BLaER1 treated with 17β-estradiol and CSF1 and Interleukin-3, amounts not matched to agents 10 nM and 100 nM (cell line): ENCODE measurements at regions not wholly inside any gene's neighbourhood (a gene's known extent, or its start where the extent isn't known, plus 50 kb on each side); places are given as distances from the start of the nearest gene placed in this dataset.

Experiments used
- H3K27ac ChIP-seq, 11 experiments: shearing (Covaris generic); formaldehyde crosslinking; 2 replicates each; pipeline ENCODE4 v1.8.1; 2022
- H3K27me3 ChIP-seq, 11 experiments: shearing (Covaris generic); formaldehyde crosslinking; 2 replicates each; pipeline ENCODE4 v1.8.1; 2022
- H3K36me3 ChIP-seq, 11 experiments: shearing (Covaris generic); formaldehyde crosslinking; 2 replicates each; pipeline ENCODE4 v1.8.1; 2022
- H3K4me1 ChIP-seq, 10 experiments: shearing (Covaris generic); formaldehyde crosslinking; 2 replicates each; pipeline ENCODE4 v1.8.1; 2022
- H3K4me2 ChIP-seq, 11 experiments: shearing (Covaris generic); formaldehyde crosslinking; 2 replicates each; pipeline ENCODE4 v1.8.1; 2022
- H3K4me3 ChIP-seq, 10 experiments: shearing (Covaris generic); formaldehyde crosslinking; 2 replicates each; pipeline ENCODE4 v1.8.1; 2022
- H3K9ac ChIP-seq, 11 experiments: shearing (Covaris generic); formaldehyde crosslinking; 2 replicates each; pipeline ENCODE4 v1.8.1; 2022
- H3K9me3 ChIP-seq, 11 experiments: shearing (Covaris generic); formaldehyde crosslinking; replicated peaks in 1 of 11; 2 replicates each; pipeline ENCODE4 v1.8.1; 2022
- H4K20me1 ChIP-seq, 11 experiments: shearing (Covaris generic); formaldehyde crosslinking; 2 replicates each; pipeline ENCODE4 v1.8.1; 2022
- Cebpa-rat ChIP-seq, 11 experiments: shearing (Covaris generic); IDR thresholded peaks; 2 replicates each; pipeline ENCODE4 v1.8.1; 2022

DNA sequence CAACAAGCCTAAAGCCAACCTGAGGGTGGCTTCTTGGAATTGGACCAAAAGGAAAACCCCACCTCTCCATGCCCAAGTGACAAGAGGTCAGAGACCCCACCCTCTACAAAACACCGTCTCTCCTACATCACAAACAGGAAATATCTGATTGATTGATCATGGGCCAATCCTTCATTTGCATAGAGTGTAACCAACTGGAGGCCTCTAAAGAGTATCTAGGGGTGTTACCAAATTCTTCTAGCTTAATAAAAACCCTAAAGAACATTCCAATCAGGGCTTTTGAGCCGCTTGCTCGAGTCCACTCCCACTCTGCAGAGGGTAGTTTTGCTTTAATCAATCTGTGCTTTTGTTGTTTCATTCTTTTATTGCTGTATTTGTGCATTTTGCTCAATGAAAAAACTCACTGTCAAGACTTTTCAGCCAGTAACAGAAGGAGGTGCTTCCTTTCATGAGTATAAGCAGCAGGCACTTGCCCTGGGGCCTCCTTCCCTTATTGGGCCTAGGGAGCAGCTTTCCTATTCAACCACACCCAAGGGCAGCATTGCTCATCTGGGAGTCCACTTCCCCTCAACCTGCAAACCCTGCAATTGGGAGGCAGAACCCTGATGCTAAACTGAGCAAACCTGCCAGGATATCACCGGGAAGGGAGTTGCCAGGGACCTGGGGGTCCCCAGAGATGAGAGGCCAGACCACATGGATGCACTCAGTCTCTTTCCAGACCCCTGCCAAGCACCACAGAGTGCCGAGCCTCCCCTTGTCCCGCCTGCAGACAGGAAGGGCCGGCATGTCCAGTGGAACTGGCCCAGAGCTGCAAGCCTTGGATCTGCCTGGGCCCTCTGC, 154.3 kb upstream of the VSTM2B start:
- no peak overlapping the region for H3K4me2 ChIP-seq
- TF ChIP-seq Cebpa-rat (IDR thresholded peaks at IDR 0.05), result no peak
- H3K9ac ChIP-seq, result no peak overlapping the region
- H3K9me3 ChIP-seq, result no peaks in the 10 kb centered on the region
- no peaks in the 10 kb centered on the region for H3K27me3 ChIP-seq
- H4K20me1 ChIP-seq, result no peaks in the 10 kb centered on the region
- H3K4me3 ChIP-seq, result no peak overlapping the region
- H3K4me1 ChIP-seq, result no peaks in the 10 kb centered on the region
- no peak overlapping the region for H3K27ac ChIP-seq
- H3K36me3 ChIP-seq, result no peaks in the 10 kb centered on the region

DNA sequence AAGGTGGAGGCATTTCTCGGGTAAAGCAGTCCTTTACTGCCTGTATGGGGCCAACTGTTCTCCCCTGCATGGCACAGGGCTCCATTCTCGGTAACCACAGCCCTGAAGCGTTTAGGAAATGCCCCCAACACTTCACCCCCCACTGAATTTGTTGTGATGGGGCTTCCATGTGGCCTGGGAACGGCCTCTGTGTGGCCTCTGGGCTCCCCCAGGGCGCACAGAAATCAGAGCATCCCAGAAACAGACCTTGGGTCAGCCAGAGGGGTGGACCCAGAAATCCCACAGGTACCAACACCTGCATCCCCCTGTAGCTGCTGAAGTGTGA, 153.7 kb upstream of the VSTM2B start:
- Histone ChIP-seq H4K20me1 (no peaks in the 10 kb centered on the region), H3K9me3 (no peaks in the 10 kb centered on the region), H3K27me3 (no peaks in the 10 kb centered on the region), H3K4me1 (no peaks in the 10 kb centered on the region), H3K36me3 (no peaks in the 10 kb centered on the region), H3K4me3 (no peak overlapping the region), H3K27ac (no peak overlapping the region), H3K4me2 (no peak overlapping the region), H3K9ac (no peak overlapping the region)
- TF ChIP-seq Cebpa-rat (IDR thresholded peaks at IDR 0.05), result no peak

DNA sequence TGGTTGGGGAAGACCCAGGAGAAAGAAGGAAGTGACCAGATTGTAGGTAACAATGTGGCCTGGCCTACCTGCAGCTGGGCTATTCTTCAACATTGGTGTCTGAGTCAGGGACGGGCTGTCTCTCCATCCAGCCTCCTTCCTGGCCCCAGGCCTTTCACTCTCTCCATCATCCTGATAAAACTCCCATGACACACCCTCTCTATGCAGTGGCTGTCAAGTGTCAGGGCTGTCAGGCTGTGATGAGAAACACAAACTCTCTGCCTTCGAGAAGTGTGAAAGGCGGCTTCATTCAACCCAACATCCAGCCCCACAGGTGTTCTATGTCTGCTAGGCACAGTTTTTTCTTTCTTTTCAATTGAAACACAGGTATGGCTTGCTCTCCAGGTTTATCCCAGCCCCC, 153.3 kb upstream of the VSTM2B start:
- Histone ChIP-seq H3K4me1 (no peaks in the 10 kb centered on the region), H3K27me3 (no peaks in the 10 kb centered on the region), H3K4me2 (no peak overlapping the region), H3K36me3 (no peaks in the 10 kb centered on the region), H4K20me1 (no peaks in the 10 kb centered on the region), H3K9ac (no peak overlapping the region), H3K9me3 (no peaks in the 10 kb centered on the region), H3K4me3 (no peak overlapping the region), H3K27ac (no peak overlapping the region)
- TF ChIP-seq Cebpa-rat (IDR thresholded peaks at IDR 0.05), result no peak

DNA sequence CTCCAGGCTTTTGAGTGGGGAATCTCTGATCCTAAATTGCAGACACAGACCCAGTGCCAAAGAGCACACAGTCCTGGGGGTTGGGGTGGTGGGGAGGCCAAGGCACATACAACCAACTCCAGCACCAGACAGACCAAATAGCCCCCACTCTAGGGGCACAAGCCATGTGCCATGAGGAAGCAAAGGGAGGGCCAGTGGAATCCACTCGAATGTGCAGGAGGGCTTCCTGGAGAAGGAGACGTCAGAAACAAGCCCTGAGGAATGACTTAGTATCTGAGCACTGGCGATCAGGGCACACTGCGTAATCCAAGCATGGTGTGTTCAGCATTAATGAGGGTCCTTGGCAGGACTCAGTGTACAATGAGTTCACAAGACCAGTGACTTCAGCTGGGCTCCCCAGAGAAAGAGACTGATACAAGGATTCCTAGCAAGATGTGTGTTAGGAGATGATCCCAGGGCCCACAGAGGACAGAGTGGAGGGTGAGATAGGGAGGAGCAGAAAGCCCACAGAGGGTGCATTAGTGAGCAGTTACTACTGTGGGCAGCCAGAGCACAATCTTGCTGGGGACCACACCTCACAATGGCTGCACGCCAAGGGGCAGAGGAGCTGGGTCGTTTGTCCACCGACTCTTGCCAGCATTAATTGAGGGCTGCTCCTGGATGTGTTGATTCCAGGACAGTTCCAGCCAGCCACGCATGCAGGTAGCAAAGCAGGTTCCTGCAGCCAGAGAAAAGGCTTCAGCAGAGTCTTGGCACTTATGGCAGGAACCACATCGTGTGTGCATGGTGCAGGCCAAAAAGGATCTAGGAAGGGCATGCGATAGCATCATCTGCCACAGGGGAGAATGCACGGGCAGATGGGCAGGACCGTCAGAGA, 152.6 kb upstream of the VSTM2B start:
- no peak for TF ChIP-seq Cebpa-rat (IDR thresholded peaks at IDR 0.05)
- no peak overlapping the region for H3K4me2 ChIP-seq
- no peaks in the 10 kb centered on the region for H3K9me3 ChIP-seq
- no peaks in the 10 kb centered on the region for H3K36me3 ChIP-seq
- no peaks in the 10 kb centered on the region for H4K20me1 ChIP-seq
- H3K4me3 ChIP-seq, result no peak overlapping the region
- no peaks in the 10 kb centered on the region for H3K27me3 ChIP-seq
- no peaks in the 10 kb centered on the region for H3K4me1 ChIP-seq
- no peak overlapping the region for H3K27ac ChIP-seq
- H3K9ac ChIP-seq, result no peak overlapping the region

DNA sequence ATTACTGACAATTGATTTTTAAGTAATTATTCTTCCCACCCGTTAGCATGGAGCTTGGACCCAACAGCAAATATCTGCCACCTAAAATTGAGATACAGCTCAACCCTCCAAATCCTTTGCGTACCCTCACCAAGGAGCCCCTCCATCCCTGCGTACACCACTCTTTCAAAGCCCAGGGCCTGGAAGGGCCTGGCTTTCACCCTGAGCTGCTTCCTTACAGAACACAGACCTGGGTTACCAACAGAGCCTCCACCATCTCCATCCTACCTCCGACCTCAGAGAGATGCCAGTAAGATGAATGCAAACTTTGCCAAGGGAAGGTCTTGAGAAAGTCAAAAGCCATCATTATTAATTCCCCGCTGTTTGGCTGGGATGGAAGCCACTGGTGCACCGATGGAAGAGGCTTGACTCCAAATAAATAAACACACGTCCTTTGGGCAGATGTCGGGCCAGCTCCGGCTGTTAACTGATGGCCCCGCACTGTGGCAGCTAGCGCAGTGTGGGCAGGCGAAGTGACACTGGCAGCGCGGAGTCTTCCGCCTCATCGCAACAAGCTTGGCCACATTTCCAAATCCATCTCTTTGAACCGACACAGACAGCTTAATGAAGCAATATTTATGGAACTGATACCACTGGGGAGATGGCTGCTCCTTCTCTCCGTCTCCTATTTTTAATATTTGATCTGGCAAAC, 150.2 kb upstream of the VSTM2B start:
- no peak overlapping the region for H3K27ac ChIP-seq
- 0 out of 22 replicates have a peak, but pooled peaks cover 0 to 3% (median 0%) of the 10 kb centered on the region in 11 experiments for H4K20me1 ChIP-seq
- TF ChIP-seq Cebpa-rat (IDR thresholded peaks at IDR 0.05), result no peak
- H3K4me3 ChIP-seq, result no peak overlapping the region
- H3K9ac ChIP-seq, result no peak overlapping the region
- no peak overlapping the region for H3K4me2 ChIP-seq
- no peaks in the 10 kb centered on the region for H3K9me3 ChIP-seq
- no peaks in the 10 kb centered on the region for H3K36me3 ChIP-seq
- no peaks in the 10 kb centered on the region for H3K27me3 ChIP-seq
- peaks cover 0 to 11% (median 9%) of the 10 kb centered on the region in 10 experiments; a peak in 14 of 20 replicates for H3K4me1 ChIP-seq

DNA sequence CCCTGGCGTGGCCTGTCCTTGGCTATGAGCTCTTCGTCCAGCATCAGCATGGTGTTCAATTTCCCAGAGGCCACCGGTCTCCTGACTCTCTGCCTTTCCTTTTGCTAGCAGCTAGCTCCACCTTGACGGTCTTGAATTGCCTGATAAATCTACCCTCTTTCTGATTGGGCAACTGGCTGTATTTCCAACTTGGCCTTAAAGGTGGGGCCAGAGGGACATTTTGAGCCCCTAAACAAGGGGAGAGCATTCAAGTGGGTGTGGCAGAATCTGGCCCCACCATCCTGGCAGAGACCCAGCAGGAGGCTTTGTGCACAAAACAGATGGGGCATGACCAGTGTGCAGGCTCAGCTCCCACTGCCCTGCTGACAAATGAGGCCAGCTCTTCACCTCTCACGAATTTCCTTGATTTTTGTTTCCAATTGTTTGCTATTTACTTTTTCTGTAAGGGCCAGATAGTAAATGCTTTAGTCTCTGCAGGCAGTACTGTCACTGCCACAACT, 148.9 kb upstream of the VSTM2B start:
- no peaks in the 10 kb centered on the region for H3K36me3 ChIP-seq
- H4K20me1 ChIP-seq, result 0 out of 22 replicates have a peak, but pooled peaks cover 0 to 3% (median 0%) of the 10 kb centered on the region in 11 experiments
- TF ChIP-seq Cebpa-rat (IDR thresholded peaks at IDR 0.05), result no peak
- H3K27me3 ChIP-seq, result no peaks in the 10 kb centered on the region
- no peak overlapping the region for H3K4me3 ChIP-seq
- no peak overlapping the region for H3K27ac ChIP-seq
- peaks cover 0 to 11% (median 9%) of the 10 kb centered on the region in 10 experiments; a peak in 14 of 20 replicates for H3K4me1 ChIP-seq
- no peak overlapping the region for H3K9ac ChIP-seq
- H3K4me2 ChIP-seq, result no peak overlapping the region
- no peaks in the 10 kb centered on the region for H3K9me3 ChIP-seq

DNA sequence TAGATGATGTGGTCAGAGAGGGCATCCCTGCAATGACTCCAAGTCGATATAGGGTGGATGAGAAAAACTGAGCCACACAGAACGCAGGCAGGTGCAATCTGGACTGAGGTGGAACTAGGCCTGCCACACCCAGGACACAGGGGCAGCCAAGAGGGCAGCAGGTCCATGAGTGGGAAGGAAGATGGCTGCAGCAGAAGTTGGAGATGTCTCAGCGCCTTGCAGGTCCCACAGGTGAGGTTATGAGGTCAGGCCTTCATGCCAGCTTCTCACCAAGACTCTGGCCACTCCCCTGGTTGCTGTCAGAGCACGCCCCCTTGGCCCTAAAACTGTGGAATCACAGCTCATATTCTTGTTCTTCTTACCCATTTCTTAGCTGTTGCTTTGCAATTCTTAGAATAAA, 147.7 kb upstream of the VSTM2B start:
- H3K9ac ChIP-seq, result no peak overlapping the region
- no peak for TF ChIP-seq Cebpa-rat (IDR thresholded peaks at IDR 0.05)
- no peak overlapping the region for H3K4me2 ChIP-seq
- no peak overlapping the region for H3K27ac ChIP-seq
- H3K9me3 ChIP-seq, result no peaks in the 10 kb centered on the region
- 0 out of 22 replicates have a peak, but pooled peaks cover 0 to 3% (median 0%) of the 10 kb centered on the region in 11 experiments for H4K20me1 ChIP-seq
- H3K27me3 ChIP-seq, result no peaks in the 10 kb centered on the region
- H3K4me3 ChIP-seq, result no peak overlapping the region
- peaks cover 0 to 11% (median 9%) of the 10 kb centered on the region in 10 experiments; a peak in 14 of 20 replicates for H3K4me1 ChIP-seq
- no peaks in the 10 kb centered on the region for H3K36me3 ChIP-seq

DNA sequence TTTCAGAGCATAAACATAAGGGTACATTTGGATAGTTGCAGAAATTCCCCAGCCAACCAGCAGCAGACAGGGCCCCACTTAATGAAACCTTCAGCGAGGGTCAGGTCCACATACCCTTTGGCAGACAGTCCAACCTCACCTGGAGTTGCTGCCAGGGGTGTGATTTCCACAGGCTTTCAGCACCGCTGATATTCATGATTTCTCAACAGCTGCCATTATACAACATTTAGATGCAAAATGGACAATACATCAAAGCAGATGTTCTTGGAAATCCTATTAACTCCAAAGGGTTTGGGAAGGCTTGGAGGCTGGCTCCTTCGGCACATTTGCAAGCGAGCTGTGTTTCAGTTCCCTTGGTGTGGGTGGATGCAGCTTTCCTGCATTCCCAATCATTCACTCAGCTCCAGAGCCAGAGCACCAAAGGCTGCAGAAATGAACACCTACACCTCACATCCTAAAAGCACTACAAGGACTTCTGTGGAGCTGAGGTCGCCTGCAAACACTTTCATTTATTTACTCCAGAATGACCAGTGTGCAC, 147.2 kb upstream of the VSTM2B start:
- TF ChIP-seq Cebpa-rat (IDR thresholded peaks at IDR 0.05), result no peak
- H3K4me1 ChIP-seq, result peaks cover 0 to 11% (median 9%) of the 10 kb centered on the region in 10 experiments; a peak in 14 of 20 replicates
- H3K9me3 ChIP-seq, result no peaks in the 10 kb centered on the region
- no peaks in the 10 kb centered on the region for H3K36me3 ChIP-seq
- H3K9ac ChIP-seq, result no peak overlapping the region
- H3K4me2 ChIP-seq, result no peak overlapping the region
- H3K27me3 ChIP-seq, result no peaks in the 10 kb centered on the region
- H4K20me1 ChIP-seq, result 0 out of 22 replicates have a peak, but pooled peaks cover 0 to 3% (median 0%) of the 10 kb centered on the region in 11 experiments
- no peak overlapping the region for H3K4me3 ChIP-seq
- no peak overlapping the region for H3K27ac ChIP-seq
